OCI-LY1 (cell line): ENCODE measurements at regions not wholly inside any gene's neighbourhood (a gene's known extent, or its start where the extent isn't known, plus 50 kb on each side); places are given as distances from the start of the nearest gene placed in this dataset.

Source experiments
- EZH2 ChIP-seq: fragments of 200-600 bp; sonication (generic), shearing (Covaris generic); IDR thresholded peaks from 2 replicates; pipeline ENCODE4 v1.8.0; 2017; ENCODE audit warnings: borderline replicate concordance, mixed run types, mild to moderate bottlenecking, antibody characterized with exemption, low read length, moderate library complexity, mixed read lengths
- TF ChIP-seq, protein P1 (sequence below): fragments of 200-600 bp; sonication (generic), shearing (Covaris generic); IDR thresholded peaks from 2 replicates; pipeline ENCODE4 v1.5.1; 2017; ENCODE audit warnings: mild to moderate bottlenecking, antibody characterized with exemption, low read length, moderate library complexity, mixed read lengths

DNA sequence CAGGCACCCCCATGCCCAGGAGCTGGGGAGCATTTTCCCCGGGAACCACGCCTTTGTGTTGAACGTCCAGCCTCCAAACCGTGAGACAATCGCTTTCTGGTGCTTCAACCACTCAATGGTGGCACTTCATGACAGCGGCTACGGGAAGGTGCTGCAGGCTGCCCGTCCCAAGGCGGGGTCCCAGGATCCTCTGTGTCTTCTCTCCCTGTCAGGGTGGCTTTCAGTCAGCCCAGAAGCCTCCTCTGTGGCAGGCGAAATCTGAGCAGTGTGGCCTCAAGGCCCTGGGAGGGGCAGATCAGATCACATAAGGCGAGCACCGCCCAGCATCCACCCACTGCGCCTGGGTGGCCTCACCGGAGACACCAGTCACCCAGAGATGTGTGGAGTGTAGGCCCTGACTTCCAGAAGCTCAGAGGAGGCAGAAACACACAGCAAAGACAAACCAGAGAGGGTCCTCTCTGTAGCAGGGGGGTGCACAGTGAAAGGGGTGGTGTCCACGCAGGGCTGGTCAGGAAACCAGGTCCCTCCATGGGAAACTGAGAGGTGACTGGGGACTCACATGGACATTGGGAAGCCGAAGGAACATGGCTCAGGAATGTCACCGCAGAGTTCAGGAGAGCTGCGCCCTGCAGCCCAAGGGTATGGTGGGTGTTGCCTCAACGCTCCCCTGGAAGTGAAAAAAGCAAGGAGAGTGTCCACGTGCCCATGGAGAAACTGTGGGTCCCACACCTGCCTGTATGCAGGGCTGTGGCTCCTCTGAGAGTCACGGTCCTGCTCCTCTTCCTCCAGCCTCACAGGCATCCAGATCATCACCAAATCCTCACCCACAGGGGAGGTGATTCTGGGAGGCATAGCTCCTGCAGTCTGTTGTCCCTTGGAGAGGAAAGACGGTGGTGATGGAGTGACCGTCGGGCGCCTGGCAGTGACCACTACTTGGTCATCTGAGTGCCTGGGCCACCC, 1420.7 kb downstream of the TBC1D22A start:
- TF ChIP-seq, protein P1, sequence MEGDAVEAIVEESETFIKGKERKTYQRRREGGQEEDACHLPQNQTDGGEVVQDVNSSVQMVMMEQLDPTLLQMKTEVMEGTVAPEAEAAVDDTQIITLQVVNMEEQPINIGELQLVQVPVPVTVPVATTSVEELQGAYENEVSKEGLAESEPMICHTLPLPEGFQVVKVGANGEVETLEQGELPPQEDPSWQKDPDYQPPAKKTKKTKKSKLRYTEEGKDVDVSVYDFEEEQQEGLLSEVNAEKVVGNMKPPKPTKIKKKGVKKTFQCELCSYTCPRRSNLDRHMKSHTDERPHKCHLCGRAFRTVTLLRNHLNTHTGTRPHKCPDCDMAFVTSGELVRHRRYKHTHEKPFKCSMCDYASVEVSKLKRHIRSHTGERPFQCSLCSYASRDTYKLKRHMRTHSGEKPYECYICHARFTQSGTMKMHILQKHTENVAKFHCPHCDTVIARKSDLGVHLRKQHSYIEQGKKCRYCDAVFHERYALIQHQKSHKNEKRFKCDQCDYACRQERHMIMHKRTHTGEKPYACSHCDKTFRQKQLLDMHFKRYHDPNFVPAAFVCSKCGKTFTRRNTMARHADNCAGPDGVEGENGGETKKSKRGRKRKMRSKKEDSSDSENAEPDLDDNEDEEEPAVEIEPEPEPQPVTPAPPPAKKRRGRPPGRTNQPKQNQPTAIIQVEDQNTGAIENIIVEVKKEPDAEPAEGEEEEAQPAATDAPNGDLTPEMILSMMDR = no peak
- TF ChIP-seq EZH2 = no peak
